HepG2 (cell line): ENCODE measurements at regions not wholly inside any gene's neighbourhood (a gene's known extent, or its start where the extent isn't known, plus 50 kb on each side); places are given as distances from the start of the nearest gene placed in this dataset.

Experiments
- ASH2L ChIP-seq: fragments of 300-600, 200-600 bp; sonication (generic); IDR thresholded peaks from 2 replicates; pipeline ENCODE4 v1.7.0; 2017; ENCODE audit warnings: low read depth, mild to moderate bottlenecking, moderate library complexity, mixed read lengths, low read length; ENCODE audit not compliant: insufficient read length
- BCL6 ChIP-seq: IDR thresholded peaks from 2 replicates; pipeline ENCODE4 v1.6.1; 2016; ENCODE audit warnings: missing genetic modification reagents, missing compliant biosample characterization
- ESRRA ChIP-seq: sonication (generic); formaldehyde crosslinking; IDR thresholded peaks from 2 replicates; pipeline ENCODE4 v1.5.1; 2020; ENCODE audit warnings: mild to moderate bottlenecking, low read depth, missing genetic modification reagents
- FOXP1 ChIP-seq, 2 experiments: fragments of 450-650 bp in 1 of 2; IDR thresholded peaks; 2 replicates each; pipeline ENCODE4 v1.6.1; 2017 to 2018; ENCODE audit warnings: antibody characterized with exemption in 1 of 2
- HDAC2 ChIP-seq: sonication (generic); formaldehyde crosslinking; IDR thresholded peaks from 2 replicates; pipeline ENCODE4 v1.4.0; 2020; ENCODE audit warnings: missing genetic modification reagents
- HNF4A ChIP-seq: sonication (generic); formaldehyde crosslinking; IDR thresholded peaks from 2 replicates; pipeline ENCODE4 v1.4.0; 2020; ENCODE audit warnings: missing genetic modification reagents
- JUN ChIP-seq: sonication (generic); formaldehyde crosslinking; IDR thresholded peaks from 2 replicates; pipeline ENCODE4 v1.4.0; 2020; ENCODE audit warnings: mild to moderate bottlenecking, missing genetic modification reagents
- KLF11 ChIP-seq: IDR thresholded peaks from 2 replicates; pipeline ENCODE4 v1.6.1; 2016; ENCODE audit warnings: missing compliant biosample characterization
- LCORL ChIP-seq, 2 experiments: fragments of 450-650 bp in 1 of 2; sonication (generic) in 1 of 2; formaldehyde crosslinking in 1 of 2; IDR thresholded peaks; 2 replicates each; pipeline versions ENCODE4 v1.5.0 to v1.6.1; 2017 to 2020; ENCODE audit warnings: antibody characterized with exemption in 1 of 2, missing genetic modification reagents in 1 of 2
- MTF1 ChIP-seq: sonication (generic); formaldehyde crosslinking; IDR thresholded peaks from 2 replicates; pipeline ENCODE4 v1.5.0; 2020; ENCODE audit warnings: missing genetic modification reagents
- MYNN ChIP-seq: sonication (generic); formaldehyde crosslinking; IDR thresholded peaks from 2 replicates; pipeline ENCODE4 v1.4.0; 2020; ENCODE audit warnings: mild to moderate bottlenecking, low read depth, missing genetic modification reagents
- NR2F1 ChIP-seq, 2 experiments: fragments of 450-650 bp in 1 of 2; formaldehyde crosslinking in 1 of 2; IDR thresholded peaks; 2 replicates each; pipeline versions ENCODE4 v1.5.0 to v1.6.1; 2016 to 2020; ENCODE audit warnings: mild to moderate bottlenecking in 1 of 2, missing compliant biosample characterization in 1 of 2, missing genetic modification reagents in 1 of 2, moderate library complexity in 1 of 2
- PCBP1 ChIP-seq: fragments of 200-400 bp; formaldehyde crosslinking; IDR thresholded peaks from 2 replicates; pipeline ENCODE4 v1.6.1; 2017; ENCODE audit warnings: mild to moderate bottlenecking, low read depth, low read length, borderline replicate concordance
- PHF21A ChIP-seq: sonication (generic); formaldehyde crosslinking; IDR thresholded peaks from 2 replicates; pipeline ENCODE4 v1.5.0; 2020; ENCODE audit warnings: mild to moderate bottlenecking, missing genetic modification reagents
- SMARCE1 ChIP-seq: fragments of 450-650 bp; IDR thresholded peaks from 2 replicates; pipeline ENCODE4 v1.6.1; 2017; ENCODE audit warnings: borderline replicate concordance
- SOX13 ChIP-seq, 3 experiments: fragments of 450-650 bp in 1 of 3; sonication (generic) in 1 of 3; formaldehyde crosslinking in 1 of 3; IDR thresholded peaks in 2 of 3; conservative IDR thresholded peaks in 1 of 3; 2 replicates each; pipeline versions ENCODE4 v1.5.0 to v1.6.1; 2016 to 2020; ENCODE audit warnings: antibody characterized with exemption in 1 of 3, mild to moderate bottlenecking in 1 of 3, missing compliant biosample characterization in 1 of 3, missing genetic modification reagents in 1 of 3, moderate library complexity in 1 of 3
- SRY ChIP-seq: sonication (generic); formaldehyde crosslinking; IDR thresholded peaks from 2 replicates; pipeline ENCODE4 v1.8.0; 2022; ENCODE audit warnings: mild to moderate bottlenecking, missing genetic modification reagents
- TEAD3 ChIP-seq: optimal IDR thresholded peaks from 2 replicates; pipeline ENCODE3; 2016; ENCODE audit warnings: borderline replicate concordance
- ZNF138 ChIP-seq: sonication (generic); formaldehyde crosslinking; IDR thresholded peaks from 2 replicates; pipeline ENCODE4 v1.5.0; 2020; ENCODE audit warnings: mild to moderate bottlenecking, low read depth, missing genetic modification reagents
- ZNF678 ChIP-seq: sonication (generic); formaldehyde crosslinking; IDR thresholded peaks from 2 replicates; pipeline ENCODE4 v1.4.0; 2020; ENCODE audit warnings: mild to moderate bottlenecking, missing genetic modification reagents
- ZNF772 ChIP-seq: sonication (generic); formaldehyde crosslinking; IDR thresholded peaks from 2 replicates; pipeline ENCODE4 v1.5.0; 2020; ENCODE audit warnings: mild to moderate bottlenecking, missing genetic modification reagents
- TF ChIP-seq, protein P1 (sequence below): sonication (generic); formaldehyde crosslinking; IDR thresholded peaks from 2 replicates; pipeline ENCODE4 v1.4.0; 2020; ENCODE audit warnings: missing genetic modification reagents; ENCODE audit errors: not compliant biosample characterization
- TF ChIP-seq, protein P2 (sequence below): sonication (generic); formaldehyde crosslinking; IDR thresholded peaks from 2 replicates; pipeline ENCODE4 v1.8.1; 2023; ENCODE audit warnings: missing genetic modification reagents, mild to moderate bottlenecking, borderline replicate concordance
- TF ChIP-seq, protein P3 (sequence below): sonication (generic); formaldehyde crosslinking; IDR thresholded peaks from 2 replicates; pipeline ENCODE4 v1.4.0; 2020; ENCODE audit warnings: missing genetic modification reagents
- TF ChIP-seq, protein P4 (sequence below): IDR thresholded peaks from 2 replicates; pipeline ENCODE4 v1.6.1; 2016
- TF ChIP-seq, protein P5 (sequence below): sonication (generic); formaldehyde crosslinking; IDR thresholded peaks from 2 replicates; pipeline ENCODE4 v1.4.0; 2020; ENCODE audit warnings: mild to moderate bottlenecking, missing genetic modification reagents

DNA sequence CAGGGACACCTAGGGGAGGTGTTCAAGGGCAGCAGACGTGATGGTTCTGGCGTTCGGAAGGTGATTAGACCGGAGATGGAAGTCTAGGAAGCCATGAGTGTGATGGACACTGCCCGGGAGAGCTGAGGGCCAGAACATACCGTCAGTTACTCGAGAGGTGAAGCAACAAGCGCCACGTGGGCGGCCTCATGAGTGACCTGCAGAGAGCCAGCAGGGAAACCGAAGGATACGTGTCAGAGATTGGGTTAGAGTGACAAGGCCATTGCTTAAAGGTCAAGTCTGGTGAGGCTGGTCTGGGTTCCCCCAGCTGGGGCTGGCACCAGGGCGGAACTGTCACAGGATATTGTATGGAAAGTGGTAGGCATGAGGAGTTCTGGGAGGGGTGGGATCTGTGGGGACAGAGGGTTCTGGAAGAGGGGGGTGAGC, 60.0 kb downstream of the C9orf50 start (continued):
- TF ChIP-seq SRY (CRISPR knock-in tag) (0 out of 2 replicates have a peak, but pooled peaks have one; percentile 46), SOX13 (IDR thresholded peaks at IDR 0.05) (no peak), SOX13 (CRISPR knock-in tag; conservative IDR thresholded peaks at IDR 0.05 in 1 of 2, IDR thresholded peaks at IDR 0.05 in 1 of 2) (no peak), PHF21A (CRISPR knock-in tag) (peak; percentile 44; the same call in 1 of the 2 replicates), ESRRA (CRISPR knock-in tag) (no peak; the same call in 1 of the 2 replicates), HDAC2 (CRISPR knock-in tag) (peak; percentile 35; the same call in 1 of the 2 replicates), TEAD3 (CRISPR knock-in tag) (no peak), ZNF138 (CRISPR knock-in tag) (no peak), JUN (CRISPR knock-in tag) (no peak), NR2F1 (CRISPR knock-in tag; IDR thresholded peaks at IDR 0.05) (peak in 1 of 2 experiments; percentile 66; a peak in 1 of 4 replicates), ZNF772 (CRISPR knock-in tag) (no peak), KLF11 (CRISPR knock-in tag) (no peak), MYNN (CRISPR knock-in tag) (no peak), BCL6 (CRISPR knock-in tag) (peak; percentile 34; the same call in 1 of the 2 replicates), MTF1 (CRISPR knock-in tag) (no peak), FOXP1 (IDR thresholded peaks at IDR 0.05) (no peak), FOXP1 (CRISPR knock-in tag; IDR thresholded peaks at IDR 0.05) (no peak), HNF4A (CRISPR knock-in tag) (peak; percentile 36; the same call in 1 of the 2 replicates), ASH2L (no peak), SMARCE1 (no peak), ZNF678 (CRISPR knock-in tag) (0 out of 2 replicates have a peak, but pooled peaks have one; percentile 49), PCBP1 (no peak), LCORL (IDR thresholded peaks at IDR 0.05) (no peak), LCORL (CRISPR knock-in tag; IDR thresholded peaks at IDR 0.05) (peak; percentile 53; the same call in 1 of the 2 replicates)
- TF ChIP-seq, protein P1, sequence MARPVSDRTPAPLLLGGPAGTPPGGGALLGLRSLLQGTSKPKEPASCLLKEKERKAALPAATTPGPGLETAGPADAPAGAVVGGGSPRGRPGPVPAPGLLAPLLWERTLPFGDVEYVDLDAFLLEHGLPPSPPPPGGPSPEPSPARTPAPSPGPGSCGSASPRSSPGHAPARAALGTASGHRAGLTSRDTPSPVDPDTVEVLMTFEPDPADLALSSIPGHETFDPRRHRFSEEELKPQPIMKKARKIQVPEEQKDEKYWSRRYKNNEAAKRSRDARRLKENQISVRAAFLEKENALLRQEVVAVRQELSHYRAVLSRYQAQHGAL (CRISPR knock-in tag): no peak
- TF ChIP-seq, protein P2, sequence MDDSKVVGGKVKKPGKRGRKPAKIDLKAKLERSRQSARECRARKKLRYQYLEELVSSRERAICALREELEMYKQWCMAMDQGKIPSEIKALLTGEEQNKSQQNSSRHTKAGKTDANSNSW (CRISPR knock-in tag): no peak
- TF ChIP-seq, protein P3, sequence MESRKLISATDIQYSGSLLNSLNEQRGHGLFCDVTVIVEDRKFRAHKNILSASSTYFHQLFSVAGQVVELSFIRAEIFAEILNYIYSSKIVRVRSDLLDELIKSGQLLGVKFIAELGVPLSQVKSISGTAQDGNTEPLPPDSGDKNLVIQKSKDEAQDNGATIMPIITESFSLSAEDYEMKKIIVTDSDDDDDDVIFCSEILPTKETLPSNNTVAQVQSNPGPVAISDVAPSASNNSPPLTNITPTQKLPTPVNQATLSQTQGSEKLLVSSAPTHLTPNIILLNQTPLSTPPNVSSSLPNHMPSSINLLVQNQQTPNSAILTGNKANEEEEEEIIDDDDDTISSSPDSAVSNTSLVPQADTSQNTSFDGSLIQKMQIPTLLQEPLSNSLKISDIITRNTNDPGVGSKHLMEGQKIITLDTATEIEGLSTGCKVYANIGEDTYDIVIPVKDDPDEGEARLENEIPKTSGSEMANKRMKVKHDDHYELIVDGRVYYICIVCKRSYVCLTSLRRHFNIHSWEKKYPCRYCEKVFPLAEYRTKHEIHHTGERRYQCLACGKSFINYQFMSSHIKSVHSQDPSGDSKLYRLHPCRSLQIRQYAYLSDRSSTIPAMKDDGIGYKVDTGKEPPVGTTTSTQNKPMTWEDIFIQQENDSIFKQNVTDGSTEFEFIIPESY: peak; percentile 96
- TF ChIP-seq, protein P4, sequence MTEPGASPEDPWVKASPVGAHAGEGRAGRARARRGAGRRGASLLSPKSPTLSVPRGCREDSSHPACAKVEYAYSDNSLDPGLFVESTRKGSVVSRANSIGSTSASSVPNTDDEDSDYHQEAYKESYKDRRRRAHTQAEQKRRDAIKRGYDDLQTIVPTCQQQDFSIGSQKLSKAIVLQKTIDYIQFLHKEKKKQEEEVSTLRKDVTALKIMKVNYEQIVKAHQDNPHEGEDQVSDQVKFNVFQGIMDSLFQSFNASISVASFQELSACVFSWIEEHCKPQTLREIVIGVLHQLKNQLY (CRISPR knock-in tag): no peak
- TF ChIP-seq, protein P5, sequence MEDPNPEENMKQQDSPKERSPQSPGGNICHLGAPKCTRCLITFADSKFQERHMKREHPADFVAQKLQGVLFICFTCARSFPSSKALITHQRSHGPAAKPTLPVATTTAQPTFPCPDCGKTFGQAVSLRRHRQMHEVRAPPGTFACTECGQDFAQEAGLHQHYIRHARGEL (CRISPR knock-in tag): no peak
